Endothelial cell of umbilical vein (primary cell): ENCODE measurements at regions not wholly inside any gene's neighbourhood (a gene's known extent, or its start where the extent isn't known, plus 50 kb on each side); places are given as distances from the start of the nearest gene placed in this dataset.

ENCODE experiments used
- BruUV-seq: library from RNA; stranded (reverse); fragments of 400-500 nt; replicated peaks from 2 replicates; lab custom pipeline; 2021; lab: Mats Ljungman, UMichigan
- CTCF ChIA-PET: fragments of 300-600, 350-600 bp; sonication (Branson Sonifier 250); formaldehyde crosslinking; loops from one replicate; lab custom pipeline; 2021; ENCODE audit warnings: antibody characterized with exemption, inconsistent platforms; lab: Charles Lee
- POLR2A ChIA-PET: fragments of 300-600, 350-600 bp; sonication (Branson Sonifier 250); formaldehyde crosslinking; loops from one replicate; lab custom pipeline; 2021; ENCODE audit warnings: antibody characterized with exemption, inconsistent platforms; lab: Charles Lee
- DNase-seq: peaks from one replicate; pipeline ENCODE4 v3.0.0-alpha.2; 2011; ENCODE audit warnings: low read depth, low spot score
- FAIRE-seq: peaks from 2 replicates; lab custom pipeline; 2011; peaks lifted over from hg19 to GRCh38; lab: Jason Lieb, UNC
- H2AFZ ChIP-seq: 2 replicates; pipeline ENCODE4 v1.6.0; 2012; ENCODE audit warnings: low read depth, low read length, control low read depth, inconsistent platforms
- H3K27ac ChIP-seq: 2 replicates; pipeline ENCODE4 v1.5.1; 2011; ENCODE audit warnings: low read depth, mild to moderate bottlenecking, control low read depth, low read length, moderate library complexity; ENCODE audit not compliant: insufficient read depth
- H3K27me3 ChIP-seq, 2 experiments: 2 replicates each; pipeline versions ENCODE4 v1.6.0 to v1.6.1; 2011; ENCODE audit warnings: low read length in 2 of 2, mixed read lengths in 1 of 2; ENCODE audit not compliant: control insufficient read depth in 2 of 2, insufficient read depth in 2 of 2
- H3K36me3 ChIP-seq, 2 experiments: 2 replicates in 1 of 2; 3 replicates in 1 of 2; pipeline ENCODE4 v1.5.1; 2011; ENCODE audit warnings: low read length in 2 of 2, mild to moderate bottlenecking in 1 of 2, moderate library complexity in 1 of 2; ENCODE audit not compliant: control insufficient read depth in 2 of 2, insufficient read depth in 2 of 2; ENCODE audit errors: extremely low read depth in 1 of 2
- H3K4me1 ChIP-seq: 3 replicates; pipeline ENCODE4 v1.5.1; 2011; ENCODE audit warnings: mild to moderate bottlenecking, low read length; ENCODE audit not compliant: control insufficient read depth, insufficient read depth; ENCODE audit errors: extremely low read depth
- H3K4me2 ChIP-seq: 2 replicates; pipeline ENCODE4 v1.6.1; 2011; ENCODE audit warnings: low read length, control low read depth, mixed read lengths; ENCODE audit not compliant: insufficient read depth
- H3K4me3 ChIP-seq, 3 experiments: fragments of 200-600 bp in 1 of 3; sonication (generic), shearing (Covaris generic) in 1 of 3; replicated peaks in 1 of 3; 2 replicates each; pipeline ENCODE4 v1.5.1; 2011 to 2016; ENCODE audit warnings: control low read depth in 3 of 3, low read length in 3 of 3, mild to moderate bottlenecking in 2 of 3, inconsistent platforms in 1 of 3, low read depth in 1 of 3, moderate library complexity in 1 of 3; ENCODE audit not compliant: insufficient read depth in 1 of 3
- H3K79me2 ChIP-seq: 2 replicates; pipeline ENCODE4 v1.6.0; 2012; ENCODE audit warnings: low read length, inconsistent platforms; ENCODE audit not compliant: control insufficient read depth, insufficient read depth
- H3K9ac ChIP-seq: replicated peaks from 2 replicates; pipeline ENCODE3; 2011; ENCODE audit warnings: low read length, control low read depth; ENCODE audit not compliant: insufficient read depth; ENCODE audit errors: extremely low read depth
- H3K9me1 ChIP-seq: replicated peaks from 3 replicates; pipeline ENCODE4 v1.6.0; 2011; ENCODE audit warnings: mild to moderate bottlenecking, low read length; ENCODE audit not compliant: control insufficient read depth, insufficient read depth; ENCODE audit errors: extremely low read depth
- H3K9me3 ChIP-seq: replicated peaks from 2 replicates; pipeline ENCODE4 v1.5.1; 2012; ENCODE audit warnings: low read length, inconsistent platforms; ENCODE audit not compliant: control insufficient read depth, insufficient read depth
- H4K20me1 ChIP-seq: replicated peaks from 2 replicates; pipeline ENCODE3; 2011; ENCODE audit warnings: mild to moderate bottlenecking, low read length; ENCODE audit not compliant: control insufficient read depth, insufficient read depth; ENCODE audit errors: extremely low read depth
- CTCF ChIP-seq, 2 donors: IDR thresholded peaks; 1 replicate in 1 of 2; 2 replicates in 1 of 2; pipeline ENCODE4 v1.5.1; 2011; ENCODE audit warnings: low read length in 2 of 2, mild to moderate bottlenecking in 2 of 2, moderate library complexity in 2 of 2, control low read depth in 1 of 2, inconsistent platforms in 1 of 2, low read depth in 1 of 2; ENCODE audit not compliant: insufficient read depth in 1 of 2; ENCODE audit errors: extremely low read depth in 1 of 2
- EZH2 ChIP-seq: IDR thresholded peaks from 2 replicates; pipeline ENCODE4 v1.6.1; 2012; ENCODE audit warnings: borderline replicate concordance, low read depth, mild to moderate bottlenecking, moderate library complexity, low read length, inconsistent platforms; ENCODE audit not compliant: severe bottlenecking
- FOS ChIP-seq: IDR thresholded peaks from 2 replicates; pipeline ENCODE4 v1.6.1; 2011; ENCODE audit warnings: mild to moderate bottlenecking, low read length, moderate library complexity, borderline replicate concordance; ENCODE audit not compliant: insufficient read depth
- GATA2 ChIP-seq: IDR thresholded peaks from 2 replicates; pipeline ENCODE4 v1.7.0; 2011; ENCODE audit warnings: low read depth, mild to moderate bottlenecking, moderate library complexity, mixed read lengths, low read length; ENCODE audit not compliant: insufficient read length, insufficient read depth
- JUN ChIP-seq: IDR thresholded peaks from 2 replicates; pipeline ENCODE4 v1.6.1; 2011; ENCODE audit warnings: borderline replicate concordance, low read depth; ENCODE audit not compliant: insufficient read length, insufficient read depth
- MAX ChIP-seq: IDR thresholded peaks from 2 replicates; pipeline ENCODE4 v1.6.1; 2011; ENCODE audit not compliant: insufficient read depth, insufficient read length
- MYC ChIP-seq: IDR thresholded peaks from one replicate; pipeline ENCODE4 v1.6.1; 2011; ENCODE audit warnings: mild to moderate bottlenecking, low read depth, low read length
- POLR2A ChIP-seq: IDR thresholded peaks from 2 replicates; pipeline ENCODE4 v1.6.1; 2012; ENCODE audit warnings: low read depth, mild to moderate bottlenecking, control low read depth, low read length
- POLR2AphosphoS5 ChIP-seq: IDR thresholded peaks from 2 replicates; pipeline ENCODE4 v1.6.1; 2012; ENCODE audit warnings: low read depth, mild to moderate bottlenecking, control low read depth, low read length, moderate library complexity; ENCODE audit not compliant: insufficient read depth
- dilution Hi-C: fragments of 300-500 bp; cut with MboI; formaldehyde crosslinking; loops from one replicate; pipeline ENCODE4 v1.15.0; 2019; ENCODE audit warnings: low sequenced_read_pairs; ENCODE audit not compliant: extremely low pct_ligation_motif_present
- intact Hi-C: fragments of 100-400 bp; cut with micrococcal nuclease; formaldehyde crosslinking; loops from one replicate; pipeline ENCODE4 v1.10.0; 2022

- DNase-seq = no peak
- CTCF ChIA-PET = no interaction called here
Measured at GRCh38 chr2:209160800-209161588, 262.9 kb upstream of the MAP2 start.

More at GRCh38 chr2:209160800-209161588, 262.9 kb upstream of the MAP2 start:
- TF ChIP-seq EZH2 (no peak), POLR2AphosphoS5 (no peak), CTCF (IDR thresholded peaks at IDR 0.05; ENCODE audit: extremely low read depth in 1 of 2, insufficient read depth in 1 of 2, low read depth in 1 of 2, low read length in 2 of 2) (no peak), FOS (no peak), JUN (no peak), GATA2 (no peak), MAX (no peak), MYC (no peak), POLR2A (no peak)
- Histone ChIP-seq H3K79me2 (no peaks in the 10 kb centered on the region), H3K9me1 (no peaks in the 10 kb centered on the region), H4K20me1 (no peaks in the 10 kb centered on the region), H3K27ac (no peak overlapping the region), H3K36me3 (no peaks in the 10 kb centered on the region), H3K9me3 (no peaks in the 10 kb centered on the region), H3K4me2 (no peak overlapping the region), H3K4me3 (no peak overlapping the region), H3K4me1 (no peaks in the 10 kb centered on the region), H3K9ac (no peak overlapping the region), H3K27me3 (no peaks in the 10 kb centered on the region), H2AFZ (no peak overlapping the region)
- no TSS peak for BruUV-seq
- no peak for FAIRE-seq
- POLR2A ChIA-PET = no interaction called here
- intact Hi-C loops (no loop called here), dilution Hi-C loops (no loop called here)
